ENCODE measurements at regions not wholly inside any gene's neighbourhood (a gene's known extent, or its start where the extent isn't known, plus 50 kb on each side); places are given as distances from the start of the nearest gene placed in this dataset.

DNA sequence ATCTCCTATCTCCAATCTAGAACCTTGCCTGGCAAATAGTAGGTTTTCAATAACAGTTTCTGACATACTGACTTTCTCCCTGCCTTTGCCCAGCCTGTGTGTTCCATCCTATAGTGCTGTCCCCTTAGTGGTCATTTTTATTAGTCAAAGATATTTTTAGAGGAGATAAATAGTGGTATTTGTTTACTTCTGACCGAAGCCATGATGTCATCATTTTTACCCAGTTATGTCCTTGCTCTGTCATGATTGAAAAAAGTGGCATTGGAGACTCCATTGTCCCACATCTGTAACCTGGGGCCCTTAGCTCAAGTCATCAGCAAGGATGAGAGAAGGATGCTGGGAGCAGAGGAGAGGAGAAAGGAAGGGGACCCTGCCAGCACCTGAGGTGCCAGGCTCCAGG lies 80.6 kb upstream of the ATP2B2 start:
- no peak for FAIRE-seq

DNA sequence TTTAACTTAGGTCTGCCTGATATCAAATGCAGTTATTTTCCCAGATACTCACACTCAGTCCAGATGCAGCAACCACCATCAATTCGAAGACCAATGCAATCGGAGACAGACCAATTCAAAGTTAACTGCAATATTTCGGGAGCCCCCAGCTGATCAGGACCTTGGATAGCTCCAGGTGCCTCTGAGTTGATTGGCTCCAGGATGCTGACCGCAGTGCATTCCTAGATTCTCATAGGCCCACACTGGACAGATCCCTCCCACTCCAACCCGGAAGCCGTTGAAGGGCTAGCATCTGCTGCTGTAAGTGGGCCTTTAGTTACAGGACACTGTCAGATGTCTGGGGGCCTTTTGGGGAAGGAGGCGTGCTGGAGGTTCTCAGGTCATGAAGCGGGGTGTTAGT lies 89.5 kb upstream of the ATP2B2 start:
- FAIRE-seq, result no peak

DNA sequence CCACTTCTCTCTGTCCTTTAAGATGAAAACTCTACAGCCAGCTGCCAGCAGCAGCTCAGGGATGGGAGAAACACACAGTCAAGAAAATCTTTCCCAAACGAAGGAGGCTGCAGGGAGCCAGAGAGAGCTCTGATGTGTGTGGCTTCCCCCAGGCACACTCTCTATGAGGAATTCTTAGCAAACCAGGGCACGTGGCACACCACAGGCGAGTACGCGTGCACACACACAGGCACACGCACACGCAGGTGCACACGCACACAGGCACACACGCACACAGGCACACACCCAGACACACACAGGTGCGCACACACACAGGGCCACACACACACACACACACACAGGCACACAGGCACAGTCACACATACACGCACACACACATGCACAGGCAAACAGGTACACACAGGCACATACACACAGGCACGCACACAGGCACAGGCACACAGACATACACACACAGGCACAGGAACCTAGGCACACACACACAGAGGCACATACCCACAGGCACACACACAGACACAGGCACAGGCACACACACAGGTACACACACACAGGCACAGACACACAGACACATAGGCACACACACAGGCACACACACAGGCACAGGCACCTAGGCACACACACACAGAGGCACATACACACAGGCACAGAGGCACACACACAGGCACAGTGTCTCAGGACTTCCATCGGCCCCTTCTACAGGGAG lies 91.5 kb upstream of the ATP2B2 start:
- FAIRE-seq, result no peak

DNA sequence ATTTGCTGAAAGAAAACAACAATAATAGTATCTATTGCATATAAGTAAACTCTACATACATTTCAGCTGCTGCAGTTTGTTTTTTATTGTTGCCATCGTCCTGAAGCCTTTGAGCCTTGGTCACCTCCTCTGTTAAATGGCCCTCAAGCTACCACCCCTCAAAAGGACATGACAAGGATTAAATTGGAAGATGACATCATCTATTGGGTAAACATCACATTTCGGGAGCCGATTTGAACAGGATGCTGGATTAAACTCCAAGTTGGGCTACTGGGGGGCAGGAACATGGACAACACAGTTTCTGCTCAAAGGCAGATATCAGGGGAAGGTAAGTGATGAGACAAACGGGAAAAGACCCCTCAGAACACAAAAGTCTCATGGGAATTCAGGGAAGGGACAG lies 92.3 kb upstream of the ATP2B2 start:
- FAIRE-seq, result no peak

DNA sequence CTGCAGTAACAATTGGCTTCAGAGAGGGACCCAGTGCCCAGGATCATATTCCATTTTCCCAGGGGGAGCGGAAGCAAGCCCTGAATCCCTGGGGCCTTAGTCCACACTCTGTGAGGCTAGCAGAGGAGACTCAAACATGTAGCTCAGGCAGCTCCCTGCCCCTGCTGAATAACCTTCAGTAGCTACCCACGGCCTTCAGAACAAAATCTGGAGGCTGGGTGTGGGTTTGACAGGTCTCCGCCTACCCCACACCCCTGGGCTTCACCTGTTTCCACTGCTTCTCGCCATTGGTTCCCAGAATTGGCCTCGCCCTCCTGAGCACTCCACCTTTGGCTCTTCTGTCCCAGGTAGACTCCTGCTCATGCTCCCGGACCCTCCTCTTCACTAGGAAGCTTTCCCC lies 93.6 kb upstream of the ATP2B2 start:
- FAIRE-seq, result no peak

DNA sequence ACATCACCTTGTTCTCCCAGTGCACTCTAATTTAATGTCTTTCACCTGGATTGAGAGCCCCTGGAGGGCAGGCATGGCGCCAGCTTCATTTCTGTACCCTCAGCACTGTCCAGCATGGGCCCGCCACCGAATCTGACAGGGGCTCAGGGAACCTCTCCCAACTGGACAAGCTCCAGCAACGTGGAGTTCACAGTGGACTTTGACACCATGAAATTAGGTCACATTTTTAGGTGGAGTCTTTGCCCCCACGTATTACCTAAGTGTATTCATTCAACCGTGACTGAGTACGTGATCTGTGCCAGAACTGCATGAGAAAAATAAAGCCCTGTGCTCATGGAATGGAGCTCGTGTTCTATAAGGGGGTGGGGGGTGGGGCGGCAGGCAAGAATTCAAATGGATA lies 94.1 kb upstream of the ATP2B2 start:
- no peak for FAIRE-seq

DNA sequence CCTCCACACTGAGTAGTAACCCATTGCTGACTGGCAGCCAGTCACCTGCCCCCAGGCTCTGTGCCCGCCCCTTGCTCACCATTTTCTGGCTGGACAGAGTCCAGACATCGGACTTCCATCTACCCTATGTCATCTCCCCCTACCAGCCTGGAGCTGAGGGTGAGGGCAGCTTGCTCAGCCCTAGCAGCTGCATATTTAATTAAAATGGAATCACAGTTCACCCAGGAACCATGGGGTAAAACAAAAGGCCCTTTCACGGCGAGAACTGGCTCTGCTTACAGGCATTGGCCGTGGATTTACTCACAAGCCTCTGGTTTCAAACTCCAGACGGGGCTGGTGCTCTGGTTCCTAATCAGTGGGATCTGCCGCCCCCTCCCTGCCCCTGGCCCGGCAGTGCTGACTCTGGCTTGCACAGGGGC lies 94.9 kb upstream of the ATP2B2 start:
- FAIRE-seq, result no peak

DNA sequence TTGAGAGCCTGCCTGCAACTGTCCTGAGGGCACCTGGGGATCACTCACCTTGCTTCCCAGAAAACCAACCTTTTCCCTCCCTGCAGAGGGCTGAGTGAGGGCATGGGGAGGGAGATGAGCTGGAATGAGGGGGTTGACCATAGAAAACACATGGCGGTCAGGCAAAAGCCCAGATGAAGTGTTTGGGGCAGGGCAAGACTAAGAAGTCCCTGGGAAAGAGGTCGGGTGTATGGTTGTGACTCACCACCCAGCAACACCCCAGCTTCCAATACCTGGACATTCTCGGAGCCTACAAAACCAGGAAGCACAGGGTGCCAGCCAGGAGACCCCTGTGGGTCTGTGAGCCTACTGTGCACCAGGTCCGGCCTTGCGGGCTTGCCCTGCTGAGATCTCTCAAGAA lies 95.3 kb upstream of the ATP2B2 start:
- no peak for FAIRE-seq

DNA sequence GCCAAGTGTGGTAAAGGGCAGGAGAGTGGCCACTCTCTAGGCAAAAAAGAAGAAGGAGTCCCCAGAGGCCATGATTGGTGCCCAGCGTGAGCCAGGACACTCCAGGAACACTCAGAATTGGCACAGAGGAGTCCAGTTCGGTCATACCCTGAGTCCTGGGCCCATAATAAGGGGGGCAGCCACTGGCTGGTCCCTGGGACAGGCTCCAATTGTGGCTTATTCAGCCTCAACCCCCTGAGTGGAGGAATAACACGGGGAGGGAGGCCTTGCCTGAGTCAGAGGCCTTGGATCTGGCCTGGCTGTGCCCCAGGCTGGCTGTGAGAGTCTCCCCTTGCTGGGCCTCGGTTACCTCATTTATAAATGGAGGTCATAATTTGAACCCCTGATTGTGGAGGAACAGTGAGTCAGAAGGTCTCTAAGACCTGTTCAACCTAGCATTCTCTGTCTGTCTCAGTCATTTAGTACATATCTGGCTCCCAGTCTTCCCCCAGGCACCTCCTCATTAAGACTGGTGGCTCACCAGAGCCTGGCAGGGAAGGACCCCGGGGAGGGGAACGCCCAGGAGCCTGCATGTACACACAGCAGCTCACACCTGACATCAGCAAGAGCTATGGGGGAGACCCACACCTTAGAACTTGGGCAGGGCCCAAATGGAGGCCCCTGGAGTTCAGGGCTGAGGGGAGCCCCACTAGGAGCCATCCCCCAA lies 95.9 kb upstream of the ATP2B2 start:
- FAIRE-seq, result no peak

DNA sequence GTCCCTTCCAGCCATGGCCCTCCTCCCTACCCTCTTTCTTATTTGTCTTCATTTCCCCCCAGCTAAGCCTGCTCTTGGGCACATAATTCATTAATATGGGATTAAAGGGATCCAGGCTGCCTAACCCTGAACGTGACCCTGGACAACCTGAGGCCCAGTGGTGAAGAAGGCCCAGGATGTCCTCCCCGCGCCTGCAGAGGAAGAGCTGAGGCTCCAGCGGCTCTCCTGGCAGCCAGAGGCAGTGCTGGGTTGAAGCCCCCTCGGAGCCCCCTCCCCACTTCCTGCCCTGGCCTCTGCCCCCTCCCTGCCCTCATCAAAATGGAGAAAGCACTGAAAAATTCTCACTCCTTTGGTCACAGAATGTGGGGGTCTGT lies 96.5 kb upstream of the ATP2B2 start:
- FAIRE-seq, result no peak

DNA sequence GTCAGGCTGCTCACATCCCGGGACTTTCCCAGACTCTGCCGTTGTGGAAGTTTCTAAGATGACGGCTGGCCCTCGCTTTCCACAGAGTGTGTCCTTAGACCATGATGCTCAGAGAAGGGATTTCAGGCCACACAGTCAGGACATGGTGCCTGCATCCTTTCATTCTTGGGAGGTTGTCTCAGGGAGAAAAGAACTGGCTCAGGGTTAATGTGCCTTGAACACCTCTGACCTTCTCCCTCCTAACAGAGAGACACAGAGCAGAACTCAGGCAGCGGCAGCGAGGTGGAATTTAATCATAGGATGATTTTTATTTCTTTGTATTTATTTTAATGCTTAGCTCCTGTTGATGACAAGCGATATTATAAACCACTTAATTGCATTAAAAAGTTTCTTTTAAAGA lies 96.9 kb upstream of the ATP2B2 start:
- FAIRE-seq, result no peak

DNA sequence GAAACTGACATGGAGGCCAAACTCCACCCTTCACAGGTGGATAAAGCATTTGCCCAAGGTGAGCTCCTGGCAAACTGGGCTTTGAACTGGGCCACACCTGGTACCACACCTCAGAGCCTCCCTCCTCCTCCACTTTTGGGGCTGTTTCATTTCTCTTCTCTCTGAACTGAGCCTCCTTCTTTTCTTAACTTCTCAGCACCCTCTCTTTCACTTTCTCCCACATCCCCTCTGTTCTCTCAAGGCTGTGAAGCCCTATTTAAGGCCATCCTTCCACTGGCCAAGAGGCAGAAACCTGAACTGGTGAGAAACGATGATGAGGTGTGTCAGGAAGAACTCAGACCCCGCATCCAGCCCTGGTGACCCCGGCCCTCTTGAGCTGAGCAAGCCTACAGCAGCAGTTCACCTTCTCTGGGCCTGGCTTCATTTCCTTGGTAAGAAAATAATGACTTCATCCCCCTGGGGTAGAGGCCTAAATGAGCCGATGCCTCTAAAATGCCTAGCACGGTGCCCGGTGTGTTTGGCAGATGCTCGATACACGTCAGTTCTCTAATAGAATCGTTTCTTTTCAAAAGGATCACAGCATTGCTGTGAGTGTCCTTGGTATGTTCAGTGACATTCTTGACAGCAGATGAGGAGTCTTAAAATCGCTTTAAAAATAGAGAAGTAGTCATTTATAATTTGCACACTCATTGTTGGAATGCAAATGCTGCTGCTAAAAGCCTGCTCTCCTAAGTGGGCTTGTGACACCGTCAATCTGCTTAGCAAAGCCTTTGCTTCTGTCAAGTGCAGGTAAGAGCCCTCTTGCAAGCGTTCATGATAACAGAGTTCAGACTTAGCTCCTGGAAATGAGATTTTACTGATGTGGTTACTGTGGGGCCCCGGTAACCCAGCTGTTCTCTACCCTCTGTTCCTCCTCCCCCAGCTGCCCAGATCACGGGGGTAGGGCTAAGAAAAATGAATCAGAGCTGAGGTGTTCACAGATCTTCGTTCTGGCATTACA lies 97.7 kb upstream of the ATP2B2 start:
- no peak for FAIRE-seq

DNA sequence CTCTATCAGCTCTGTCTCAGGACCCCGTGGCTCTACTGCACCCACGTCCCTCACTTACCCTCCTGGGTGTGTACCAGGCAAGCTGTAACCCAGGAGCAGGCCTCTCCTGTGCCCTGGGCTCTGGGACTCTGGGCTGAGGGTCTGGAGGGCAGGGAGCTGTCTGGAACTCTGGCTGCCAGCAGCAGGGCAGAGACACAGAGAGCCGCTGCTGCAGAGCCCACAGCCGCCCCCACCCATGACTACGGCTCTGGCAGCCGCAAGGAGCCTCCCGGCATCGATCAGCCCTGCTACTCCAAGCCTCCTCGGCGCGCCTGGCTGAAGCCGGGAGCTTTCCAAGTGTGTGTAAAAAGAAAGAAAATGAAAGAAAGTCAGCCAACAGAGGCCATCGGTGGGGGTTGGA lies 103.7 kb upstream of the ATP2B2 start:
- no peak for FAIRE-seq

DNA sequence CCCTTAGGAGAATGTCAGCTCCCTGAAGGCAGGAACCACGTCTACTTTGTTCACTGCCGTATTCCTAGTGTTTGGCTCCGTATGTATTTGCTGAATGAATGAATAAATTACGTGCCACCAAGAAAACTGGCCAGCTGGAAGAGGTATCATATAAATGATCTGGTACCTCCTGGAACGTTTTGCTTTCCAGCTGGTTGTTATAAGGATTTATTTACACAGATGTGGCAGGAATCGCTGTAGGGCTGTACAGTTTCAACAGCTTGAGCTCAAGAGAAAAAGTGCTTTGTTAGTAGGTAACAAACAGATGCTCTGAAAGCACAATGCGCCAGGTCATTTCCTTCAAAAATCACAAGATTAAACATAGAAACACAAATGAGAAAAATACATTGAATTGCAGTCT lies 108.8 kb upstream of the ATP2B2 start:
- FAIRE-seq, result no peak

DNA sequence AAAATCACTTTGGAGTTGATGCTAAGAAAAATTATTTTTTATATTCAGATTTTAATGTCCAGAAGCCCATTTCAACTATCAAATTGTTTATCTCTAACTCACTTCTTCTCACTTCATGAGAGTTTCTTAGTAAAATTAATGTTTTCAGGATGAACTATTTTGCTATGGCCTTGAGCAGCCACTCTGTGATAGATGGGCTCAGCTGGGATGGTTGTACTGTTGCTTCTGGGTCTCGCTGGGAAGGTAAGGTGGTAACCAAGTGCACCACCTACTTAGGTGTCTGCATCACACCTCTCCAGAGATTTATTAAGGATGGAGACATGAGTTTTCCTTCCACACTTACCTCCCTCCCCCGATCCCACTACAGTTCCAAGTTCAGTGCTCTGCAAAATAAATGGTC lies 110.3 kb upstream of the ATP2B2 start:
- FAIRE-seq, result no peak

DNA sequence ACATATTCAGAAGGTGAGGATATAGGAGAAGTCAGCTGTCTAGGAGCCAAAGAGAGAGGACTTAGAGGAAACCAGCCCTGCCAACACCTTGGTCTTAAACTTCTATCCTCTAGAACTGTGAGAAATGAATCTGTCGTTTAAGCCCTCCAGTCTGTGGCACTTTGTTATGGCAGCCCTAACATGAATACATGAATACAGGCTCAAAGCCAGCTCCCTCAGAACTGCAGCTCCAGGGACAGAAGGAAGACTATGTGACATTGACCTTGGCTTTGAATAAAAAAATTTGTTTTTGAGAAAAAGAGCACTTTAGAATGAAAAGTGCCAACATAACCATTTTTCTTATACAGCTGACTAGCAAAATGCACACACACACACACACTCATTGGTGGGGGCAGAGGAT lies 110.9 kb upstream of the ATP2B2 start:
- no peak for FAIRE-seq

DNA sequence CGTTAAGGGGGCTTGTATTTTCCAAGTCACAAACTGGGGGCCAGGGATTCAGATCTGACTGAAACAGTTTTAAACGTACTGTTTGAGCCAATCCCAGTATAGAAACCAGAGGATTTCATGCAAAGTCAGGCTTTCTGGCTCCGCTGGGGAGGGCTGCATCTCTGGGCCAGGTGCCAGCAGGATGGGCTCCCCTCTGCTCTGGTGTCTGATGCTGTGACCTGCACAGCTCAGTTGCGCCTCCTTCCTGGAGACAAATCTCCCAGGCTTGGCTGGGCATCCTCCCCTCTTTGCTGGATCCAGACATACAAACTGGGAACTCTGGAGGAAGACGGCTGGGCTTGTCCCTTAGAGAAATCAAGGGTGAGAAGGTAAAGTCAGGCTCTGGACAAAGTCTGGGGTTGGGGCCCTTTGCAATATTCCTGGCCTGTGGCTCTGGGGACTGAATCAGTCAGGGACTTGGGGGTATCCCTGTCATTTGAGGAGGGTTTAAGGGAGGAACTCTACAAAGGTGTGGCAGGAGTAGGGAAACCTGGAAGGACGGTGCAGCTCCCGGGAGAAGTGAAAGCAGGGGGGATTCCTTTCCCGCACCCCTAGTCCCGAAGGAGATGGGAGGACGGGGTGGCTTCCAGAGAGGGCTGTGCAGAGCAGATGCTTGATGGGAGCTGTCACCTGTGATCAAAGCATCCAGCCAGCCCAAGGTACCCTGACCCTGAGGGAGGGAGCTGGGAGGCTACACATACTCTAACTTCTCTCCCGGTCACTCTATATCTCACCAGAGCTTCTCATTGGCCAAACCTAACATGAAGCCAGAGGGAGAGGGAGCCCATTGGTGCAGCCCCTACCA lies 114.8 kb upstream of the ATP2B2 start:
- FAIRE-seq, result no peak

DNA sequence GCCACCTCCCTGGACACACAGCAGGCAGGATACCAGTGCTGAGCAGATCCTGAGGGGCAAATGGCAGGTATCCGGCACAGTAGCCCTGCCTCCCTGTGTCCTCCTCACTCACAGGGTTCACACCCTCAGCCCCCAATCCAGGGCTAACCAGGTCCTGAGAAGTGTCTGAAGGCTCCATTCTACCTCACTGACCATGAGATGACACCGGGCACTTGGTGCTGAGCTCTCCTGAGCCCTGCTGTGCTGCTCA lies 115.4 kb upstream of the ATP2B2 start:
- FAIRE-seq, result no peak

DNA sequence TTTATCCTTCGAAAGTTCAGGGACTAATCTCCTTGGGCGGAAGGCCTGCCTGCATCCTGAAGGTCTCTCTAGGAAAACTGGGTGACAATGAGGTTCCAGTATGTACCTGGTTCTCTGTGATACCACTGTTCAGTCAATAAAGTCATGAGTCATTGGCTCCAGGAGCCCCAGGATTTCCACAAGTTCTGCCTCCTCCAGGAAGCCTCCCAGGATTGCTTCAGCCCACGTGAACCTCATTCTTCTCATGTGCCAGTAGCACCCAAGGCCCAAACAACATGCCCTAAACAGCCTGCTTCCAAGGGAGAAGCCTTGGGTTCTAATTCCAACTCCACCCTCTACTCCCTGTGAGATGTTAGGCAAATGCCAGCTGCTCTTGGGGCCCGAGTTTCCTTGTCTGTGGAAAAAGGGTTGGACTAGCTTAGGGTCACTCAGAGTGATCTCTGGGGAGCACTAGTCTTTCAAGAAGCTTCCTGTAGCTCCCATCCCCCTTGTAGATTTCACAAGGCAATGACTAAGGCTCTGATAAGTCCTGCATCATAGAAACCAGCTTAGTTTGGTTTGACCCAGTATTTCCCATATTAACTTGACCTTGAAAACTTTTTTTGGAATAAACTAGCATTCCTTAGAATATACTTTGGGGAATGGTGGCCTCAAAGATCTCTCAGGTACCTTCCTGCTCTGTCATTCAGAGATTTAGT lies 118.3 kb upstream of the ATP2B2 start:
- no peak for FAIRE-seq

DNA sequence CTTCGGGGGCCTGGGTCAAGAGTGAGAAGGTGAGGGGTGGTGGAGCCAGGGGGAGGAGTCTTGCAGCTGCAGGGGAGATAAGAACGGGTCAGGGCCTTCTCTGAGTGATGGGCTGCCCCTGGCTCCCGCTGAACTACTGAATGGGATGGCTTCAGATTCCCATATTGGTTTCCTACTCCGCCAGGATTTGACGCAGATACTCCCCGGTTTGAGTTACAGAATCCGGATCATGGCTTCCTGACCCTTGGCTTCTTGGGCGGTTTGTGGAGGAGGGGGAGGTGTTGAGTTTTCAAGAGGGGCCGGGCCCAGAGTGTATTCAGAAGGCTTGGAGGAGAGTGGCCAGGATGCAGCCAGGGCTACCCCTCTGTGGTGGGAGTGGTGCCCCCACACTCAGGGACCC lies 119.9 kb upstream of the ATP2B2 start:
- no peak for FAIRE-seq

DNA sequence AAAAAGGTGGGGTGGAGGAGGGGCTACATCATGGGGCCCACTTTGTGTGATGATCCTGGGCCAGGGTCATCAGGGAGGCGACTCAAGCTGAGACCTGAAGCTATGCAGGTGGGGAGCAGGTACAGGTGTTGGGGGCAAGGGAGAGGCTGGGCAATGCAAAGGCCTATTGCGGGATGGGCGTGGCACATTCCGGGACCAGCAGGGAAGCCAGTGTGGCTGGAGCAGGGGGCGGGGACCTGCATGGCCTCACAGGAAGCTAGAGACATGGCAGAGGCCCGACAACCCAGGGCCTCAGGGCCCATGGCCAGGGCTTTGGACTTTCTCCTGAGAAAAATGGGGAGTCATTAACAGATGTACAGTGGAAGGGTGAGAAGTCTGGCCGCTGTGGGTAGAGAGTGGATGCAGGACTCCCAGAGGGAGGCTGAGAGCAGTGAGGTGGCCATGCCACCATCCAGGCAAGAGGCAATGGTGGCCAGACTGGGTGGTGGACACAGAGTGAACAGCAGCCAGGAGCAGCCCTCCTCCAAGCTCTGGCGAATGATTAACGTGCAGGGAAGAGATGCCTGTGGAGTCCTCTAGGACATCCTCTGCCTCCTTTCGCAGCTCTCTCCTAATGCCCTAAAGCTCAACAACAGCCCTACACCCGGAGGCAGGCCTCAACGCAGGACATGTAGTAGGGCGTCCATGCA lies 122.6 kb upstream of the ATP2B2 start:
- no peak for FAIRE-seq
